ENCODE measurements at regions not wholly inside any gene's neighbourhood (a gene's known extent, or its start where the extent isn't known, plus 50 kb on each side); places are given as distances from the start of the nearest gene placed in this dataset.

DNA sequence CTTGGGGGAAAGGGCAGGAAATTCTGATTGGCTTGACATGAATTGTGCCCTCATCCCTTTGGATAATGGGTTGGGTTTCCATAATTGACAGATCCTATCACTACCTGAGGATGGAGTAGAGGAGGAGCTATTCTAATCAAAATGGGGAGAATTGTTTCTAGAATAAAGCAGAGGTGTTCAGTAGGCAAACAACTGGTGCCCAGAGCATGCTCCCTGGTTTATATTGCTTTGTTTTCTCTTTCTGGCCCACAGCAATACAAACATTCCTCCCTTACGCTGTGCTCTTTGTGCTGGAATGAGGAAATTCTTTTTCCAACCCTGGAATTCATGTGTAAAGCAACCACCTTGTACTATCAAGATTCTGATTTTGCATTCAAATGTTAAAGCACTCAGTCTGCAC lies 147.4 kb downstream of the RASSF9 start:
- H3K9me3 ChIP-seq, result no peaks in the 10 kb centered on the region
- H3K4me2 ChIP-seq, result no peak overlapping the region
- H3F3A ChIP-seq (replicated peaks; ENCODE audit: insufficient read depth), result no peaks in the 10 kb centered on the region
- no peak overlapping the region for H3K4me3 ChIP-seq (ENCODE audit: low read depth in 2 of 2, low read length in 1 of 2)
- no peak overlapping the region for H3K9ac ChIP-seq
- no peaks in the 10 kb centered on the region for H3K4me1 ChIP-seq (ENCODE audit: control insufficient read depth in 1 of 2, insufficient read depth in 2 of 2, low read depth in 1 of 2, low read length in 1 of 2)
- CTCF ChIA-PET, result interaction anchor here (1.4 kb wide), 1 partner anchor 9 kb away, joined by 3 read pairs; no protein-coding TSS in a partner anchor
- TF ChIP-seq EZH2phosphoT487 (IDR thresholded peaks at IDR 0.05; ENCODE audit: borderline replicate concordance, low read depth), result no peak
- no peak overlapping the region for H2AFZ ChIP-seq (ENCODE audit: low read depth)
- no peaks in the 10 kb centered on the region for H4K20me1 ChIP-seq (ENCODE audit: insufficient read depth)
- H3K27me3 ChIP-seq (ENCODE audit: insufficient read depth), result no peaks in the 10 kb centered on the region
- no peaks in the 10 kb centered on the region for H3K79me2 ChIP-seq (ENCODE audit: insufficient read depth)
- 46% methylated on average over 1 of the region's 1 CpG for WGBS (ENCODE audit: low lambda C conversion rate)
- no peak for DNase-seq
- POLR2A ChIA-PET, result no interaction called here
- no peak overlapping the region for H3K27ac ChIP-seq (ENCODE audit: low read depth in 2 of 2, low read length in 1 of 2)
- H3K9me2 ChIP-seq, result no peaks in the 10 kb centered on the region
- H3K36me3 ChIP-seq (replicated peaks in 1 of 2; ENCODE audit: control insufficient read depth in 1 of 2, insufficient read depth in 2 of 2, low read length in 1 of 2), result no peaks in the 10 kb centered on the region

- Histone ChIP-seq H3K4me1 (ENCODE audit: control insufficient read depth in 1 of 2, insufficient read depth in 2 of 2, low read depth in 1 of 2, low read length in 1 of 2) (no peaks in the 10 kb centered on the region), H3K9me2 (no peaks in the 10 kb centered on the region), H3K9ac (no peak overlapping the region), H3K36me3 (replicated peaks in 1 of 2; ENCODE audit: control insufficient read depth in 1 of 2, insufficient read depth in 2 of 2, low read length in 1 of 2) (no peaks in the 10 kb centered on the region), H3K27me3 (ENCODE audit: insufficient read depth) (no peaks in the 10 kb centered on the region), H3F3A (replicated peaks; ENCODE audit: insufficient read depth) (no peaks in the 10 kb centered on the region), H3K79me2 (ENCODE audit: insufficient read depth) (no peaks in the 10 kb centered on the region), H4K20me1 (ENCODE audit: insufficient read depth) (no peaks in the 10 kb centered on the region), H2AFZ (ENCODE audit: low read depth) (no peak overlapping the region), H3K27ac (ENCODE audit: low read depth in 2 of 2, low read length in 1 of 2) (no peak overlapping the region), H3K9me3 (no peaks in the 10 kb centered on the region), H3K4me2 (no peak overlapping the region), H3K4me3 (ENCODE audit: low read depth in 2 of 2, low read length in 1 of 2) (no peak overlapping the region)
- ChIA-PET POLR2A (no interaction called here), CTCF (no interaction called here)
- 56% methylated on average over 3 of the region's 3 CpGs for WGBS (ENCODE audit: low lambda C conversion rate)
- TF ChIP-seq ELF1 (IDR thresholded peaks at IDR 0.05) (no peak), NRF1 (IDR thresholded peaks at IDR 0.05; ENCODE audit: low read depth, low read length) (no peak), POLR2AphosphoS5 (IDR thresholded peaks at IDR 0.05; ENCODE audit: low read depth, low read length) (no peak), MEF2A (IDR thresholded peaks at IDR 0.05; ENCODE audit: borderline replicate concordance, low read depth) (no peak), EZH2phosphoT487 (IDR thresholded peaks at IDR 0.05; ENCODE audit: borderline replicate concordance, low read depth) (no peak), GABPA (IDR thresholded peaks at IDR 0.05; ENCODE audit: low read depth) (no peak), MAX (IDR thresholded peaks at IDR 0.05; ENCODE audit: low read depth) (no peak)
- TF ChIP-seq, protein P1, sequence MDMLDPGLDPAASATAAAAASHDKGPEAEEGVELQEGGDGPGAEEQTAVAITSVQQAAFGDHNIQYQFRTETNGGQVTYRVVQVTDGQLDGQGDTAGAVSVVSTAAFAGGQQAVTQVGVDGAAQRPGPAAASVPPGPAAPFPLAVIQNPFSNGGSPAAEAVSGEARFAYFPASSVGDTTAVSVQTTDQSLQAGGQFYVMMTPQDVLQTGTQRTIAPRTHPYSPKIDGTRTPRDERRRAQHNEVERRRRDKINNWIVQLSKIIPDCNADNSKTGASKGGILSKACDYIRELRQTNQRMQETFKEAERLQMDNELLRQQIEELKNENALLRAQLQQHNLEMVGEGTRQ (IDR thresholded peaks at IDR 0.05; ENCODE audit: borderline replicate concordance, low read depth, low read length), result no peak
- TF ChIP-seq, protein P2, sequence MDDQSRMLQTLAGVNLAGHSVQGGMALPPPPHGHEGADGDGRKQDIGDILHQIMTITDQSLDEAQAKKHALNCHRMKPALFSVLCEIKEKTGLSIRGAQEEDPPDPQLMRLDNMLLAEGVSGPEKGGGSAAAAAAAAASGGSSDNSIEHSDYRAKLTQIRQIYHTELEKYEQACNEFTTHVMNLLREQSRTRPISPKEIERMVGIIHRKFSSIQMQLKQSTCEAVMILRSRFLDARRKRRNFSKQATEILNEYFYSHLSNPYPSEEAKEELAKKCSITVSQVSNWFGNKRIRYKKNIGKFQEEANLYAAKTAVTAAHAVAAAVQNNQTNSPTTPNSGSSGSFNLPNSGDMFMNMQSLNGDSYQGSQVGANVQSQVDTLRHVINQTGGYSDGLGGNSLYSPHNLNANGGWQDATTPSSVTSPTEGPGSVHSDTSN (IDR thresholded peaks at IDR 0.05), result no peak
- no peak for DNase-seq
Observed at GRCh38 chr12:85690146-85690545, 146.1 kb downstream of the RASSF9 start.

DNA sequence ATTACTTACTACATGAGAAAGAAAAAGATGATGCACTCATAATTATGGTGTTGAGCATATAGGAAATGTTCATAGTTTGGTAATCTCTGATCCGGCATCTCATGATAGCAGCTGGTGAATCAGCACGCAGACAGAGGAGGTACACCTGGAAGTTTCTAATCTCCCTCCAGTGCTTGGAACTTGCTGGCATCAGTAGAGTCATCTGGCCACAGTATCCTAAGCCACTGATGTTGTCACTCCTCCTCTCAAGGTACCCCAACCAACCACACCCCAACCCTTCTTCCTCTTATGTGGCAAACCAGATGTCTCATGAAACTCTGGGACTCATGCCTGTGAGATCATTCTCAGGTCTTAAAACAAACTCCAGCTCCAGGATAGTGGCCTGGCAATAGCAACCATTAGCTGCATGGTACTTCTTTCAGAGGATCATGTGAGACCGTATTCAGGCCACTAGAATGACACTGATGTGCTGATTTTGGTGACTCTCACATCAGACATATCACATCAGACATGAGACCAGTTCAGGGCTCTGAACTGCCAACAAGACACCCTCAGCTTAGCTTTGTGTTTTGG lies 143.0 kb downstream of the RASSF9 start:
- TF ChIP-seq SMC3 (IDR thresholded peaks at IDR 0.05; ENCODE audit: low read depth, low read length) (no peak), MAX (IDR thresholded peaks at IDR 0.05; ENCODE audit: low read depth) (no peak)
- H3K9ac ChIP-seq, result no peak overlapping the region
- H4K20me1 ChIP-seq (ENCODE audit: insufficient read depth), result no peaks in the 10 kb centered on the region
- no peaks in the 10 kb centered on the region for H3K27me3 ChIP-seq (ENCODE audit: insufficient read depth)
- no peaks in the 10 kb centered on the region for H3K79me2 ChIP-seq (ENCODE audit: insufficient read depth)
- no peak overlapping the region for H3K4me3 ChIP-seq (ENCODE audit: low read depth in 2 of 2, low read length in 1 of 2)
- H3F3A ChIP-seq (replicated peaks; ENCODE audit: insufficient read depth), result no peaks in the 10 kb centered on the region
- no peak overlapping the region for H3K27ac ChIP-seq (ENCODE audit: low read depth in 2 of 2, low read length in 1 of 2)
- DNase-seq, result no peak
- CTCF ChIA-PET, result interaction anchor here (1.0 kb wide), 1 partner anchor 12 kb away, joined by 3 read pairs; no protein-coding TSS in a partner anchor
- H3K4me1 ChIP-seq (ENCODE audit: control insufficient read depth in 1 of 2, insufficient read depth in 2 of 2, low read depth in 1 of 2, low read length in 1 of 2), result no peaks in the 10 kb centered on the region
- H3K4me2 ChIP-seq, result no peak overlapping the region
- H3K9me3 ChIP-seq, result no peaks in the 10 kb centered on the region
- no peak overlapping the region for H2AFZ ChIP-seq (ENCODE audit: low read depth)
- no peaks in the 10 kb centered on the region for H3K36me3 ChIP-seq (replicated peaks in 1 of 2; ENCODE audit: control insufficient read depth in 1 of 2, insufficient read depth in 2 of 2, low read length in 1 of 2)
- WGBS (ENCODE audit: low lambda C conversion rate), result 80% methylated on average over 3 of the region's 3 CpGs
- POLR2A ChIA-PET, result no interaction called here
- H3K9me2 ChIP-seq, result no peaks in the 10 kb centered on the region
